Rectal smooth muscle tissue (tissue), 1 donor: ENCODE measurements at regions not wholly inside any gene's neighbourhood (a gene's known extent, or its start where the extent isn't known, plus 50 kb on each side); places are given as distances from the start of the nearest gene placed in this dataset.
A peak's percentile ranks its signal among the peaks of the same experiment; 100 is the strongest.

ENCODE experiments used
- H3K27ac ChIP-seq: one replicate; pipeline ENCODE4 v1.7.0; 2013; ENCODE audit warnings: low read depth, low read length, inconsistent platforms
- H3K27me3 ChIP-seq: one replicate; pipeline ENCODE4 v1.7.0; 2013; ENCODE audit warnings: low read length; ENCODE audit not compliant: control insufficient read depth, insufficient read depth
- H3K36me3 ChIP-seq: one replicate; pipeline ENCODE4 v1.7.0; 2013; ENCODE audit warnings: low read length; ENCODE audit not compliant: control insufficient read depth, insufficient read depth
- H3K4me1 ChIP-seq: one replicate; pipeline ENCODE4 v1.7.0; 2013; ENCODE audit warnings: low read length; ENCODE audit not compliant: control insufficient read depth, insufficient read depth
- H3K4me3 ChIP-seq: one replicate; pipeline ENCODE4 v1.7.0; 2013; ENCODE audit warnings: low read length
- H3K9ac ChIP-seq: one replicate; pipeline ENCODE4 v1.7.0; 2013; ENCODE audit warnings: low read length

DNA sequence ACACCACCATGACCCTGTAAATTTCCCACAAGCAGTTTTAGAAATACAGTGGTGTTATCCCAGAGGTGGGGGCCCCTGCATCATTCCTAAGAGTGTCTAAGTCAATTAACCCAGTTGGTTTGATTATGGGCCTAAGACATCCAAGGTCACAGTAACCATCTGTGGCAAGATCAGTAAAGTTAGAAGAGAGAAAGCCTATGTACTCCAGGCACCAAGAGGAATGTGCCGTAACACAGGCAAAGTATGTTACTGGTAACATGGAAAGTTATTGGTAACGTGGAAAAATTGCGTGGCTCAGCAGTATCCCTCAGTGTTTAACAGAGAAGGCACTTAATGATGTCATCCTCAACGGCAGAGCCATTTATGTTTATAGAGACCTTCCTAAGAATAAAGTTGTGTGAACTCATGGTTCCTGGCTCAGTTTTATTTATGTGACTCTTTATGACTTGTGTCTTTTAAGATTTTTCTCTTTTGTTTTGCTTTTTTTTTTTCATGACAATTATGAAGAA is 144.1 kb upstream of the RASGRP1 start:
- Histone ChIP-seq H3K27ac (peak overlapping the region; percentile 16), H3K9ac (no peak overlapping the region), H3K36me3 (no peaks in the 10 kb centered on the region), H3K27me3 (no peaks in the 10 kb centered on the region), H3K4me3 (no peak overlapping the region), H3K4me1 (peaks cover 5% of the 10 kb centered on the region)

GRCh38 chr15:38709196-38709595 is 144.6 kb upstream of the RASGRP1 start:
- Histone ChIP-seq H3K4me1 (peaks cover 5% of the 10 kb centered on the region), H3K36me3 (no peaks in the 10 kb centered on the region), H3K27ac (no peak overlapping the region), H3K4me3 (no peak overlapping the region), H3K9ac (no peak overlapping the region), H3K27me3 (no peaks in the 10 kb centered on the region)

DNA sequence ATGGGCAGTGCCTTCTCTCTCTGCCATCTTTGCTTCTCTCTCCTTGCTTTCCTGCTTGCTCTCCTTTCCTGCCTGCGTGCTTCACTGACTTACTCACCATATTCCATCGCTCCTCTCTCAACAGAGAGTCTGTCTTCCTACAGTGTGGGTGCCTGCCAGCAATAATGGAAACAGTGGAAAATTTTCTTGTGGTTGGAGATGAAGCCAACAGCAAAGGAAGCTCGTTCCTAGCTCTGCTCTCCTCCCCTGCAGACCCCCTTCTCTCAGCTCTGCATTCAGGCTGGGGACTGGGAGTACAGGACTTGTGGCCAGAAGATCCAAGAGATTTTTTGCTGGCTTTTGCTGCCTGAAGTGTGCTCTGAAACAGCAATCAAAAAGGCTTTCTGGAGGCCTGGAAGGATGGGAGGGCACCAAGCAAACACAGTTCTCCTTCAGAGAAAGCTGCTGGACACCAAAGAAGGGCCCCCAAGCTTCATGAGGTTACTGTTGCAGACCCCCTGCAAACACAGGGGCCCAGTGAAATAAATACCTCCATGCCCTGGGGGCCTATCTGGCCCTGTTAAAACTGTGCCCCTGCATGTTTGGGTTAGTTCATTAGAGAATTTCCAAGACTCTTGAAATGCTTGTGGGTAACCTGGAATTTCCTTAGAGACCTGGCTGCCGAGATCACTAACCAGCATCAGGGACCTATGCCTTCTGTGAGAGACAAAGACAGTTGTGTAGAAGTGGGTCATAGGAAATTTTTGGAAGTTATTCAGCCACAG is 149.9 kb upstream of the RASGRP1 start:
- H3K27ac ChIP-seq = no peak overlapping the region

GRCh38 chr15:38720893-38721567 is 156.4 kb upstream of the RASGRP1 start:
- no peak overlapping the region for H3K4me3 ChIP-seq
- no peak overlapping the region for H3K27ac ChIP-seq
- no peaks in the 10 kb centered on the region for H3K36me3 ChIP-seq
- H3K4me1 ChIP-seq = no peaks in the 10 kb centered on the region
- no peak overlapping the region for H3K9ac ChIP-seq
- no peaks in the 10 kb centered on the region for H3K27me3 ChIP-seq

More for the DNA sequence above, 149.9 kb upstream of the RASGRP1 start:
- no peaks in the 10 kb centered on the region for H3K27me3 ChIP-seq
- no peak overlapping the region for H3K9ac ChIP-seq
- H3K4me1 ChIP-seq = no peaks in the 10 kb centered on the region
- no peak overlapping the region for H3K4me3 ChIP-seq
- H3K36me3 ChIP-seq = no peaks in the 10 kb centered on the region

- H3K27ac ChIP-seq = no peak overlapping the region
- no peak overlapping the region for H3K4me3 ChIP-seq
- H3K36me3 ChIP-seq = no peaks in the 10 kb centered on the region
- no peaks in the 10 kb centered on the region for H3K27me3 ChIP-seq
- no peaks in the 10 kb centered on the region for H3K4me1 ChIP-seq
- no peak overlapping the region for H3K9ac ChIP-seq
Measured at GRCh38 chr15:38721568-38721945, 156.9 kb upstream of the RASGRP1 start.

- Histone ChIP-seq H3K27ac (no peak overlapping the region), H3K9ac (no peak overlapping the region), H3K27me3 (no peaks in the 10 kb centered on the region), H3K36me3 (no peaks in the 10 kb centered on the region), H3K4me3 (no peak overlapping the region), H3K4me1 (no peaks in the 10 kb centered on the region)
Measured at GRCh38 chr15:38722236-38722635, 157.6 kb upstream of the RASGRP1 start.

GRCh38 chr15:38724827-38725226 is 160.2 kb upstream of the RASGRP1 start:
- Histone ChIP-seq H3K9ac (no peak overlapping the region), H3K27ac (no peak overlapping the region), H3K27me3 (no peaks in the 10 kb centered on the region), H3K4me3 (no peak overlapping the region), H3K4me1 (no peaks in the 10 kb centered on the region), H3K36me3 (no peaks in the 10 kb centered on the region)

- H3K4me3 ChIP-seq = no peak overlapping the region
Measured at GRCh38 chr15:38726187-38726586, 161.6 kb upstream of the RASGRP1 start.

GRCh38 chr15:38733331-38733730 is 168.7 kb upstream of the RASGRP1 start:
- Histone ChIP-seq H3K27me3 (no peaks in the 10 kb centered on the region), H3K4me3 (no peak overlapping the region), H3K36me3 (no peaks in the 10 kb centered on the region), H3K4me1 (no peaks in the 10 kb centered on the region), H3K9ac (no peak overlapping the region), H3K27ac (no peak overlapping the region)

More at GRCh38 chr15:38726187-38726586, 161.6 kb upstream of the RASGRP1 start:
- H3K27me3 ChIP-seq = no peaks in the 10 kb centered on the region
- H3K9ac ChIP-seq = no peak overlapping the region
- H3K27ac ChIP-seq = no peak overlapping the region
- no peaks in the 10 kb centered on the region for H3K36me3 ChIP-seq
- H3K4me1 ChIP-seq = no peaks in the 10 kb centered on the region

DNA sequence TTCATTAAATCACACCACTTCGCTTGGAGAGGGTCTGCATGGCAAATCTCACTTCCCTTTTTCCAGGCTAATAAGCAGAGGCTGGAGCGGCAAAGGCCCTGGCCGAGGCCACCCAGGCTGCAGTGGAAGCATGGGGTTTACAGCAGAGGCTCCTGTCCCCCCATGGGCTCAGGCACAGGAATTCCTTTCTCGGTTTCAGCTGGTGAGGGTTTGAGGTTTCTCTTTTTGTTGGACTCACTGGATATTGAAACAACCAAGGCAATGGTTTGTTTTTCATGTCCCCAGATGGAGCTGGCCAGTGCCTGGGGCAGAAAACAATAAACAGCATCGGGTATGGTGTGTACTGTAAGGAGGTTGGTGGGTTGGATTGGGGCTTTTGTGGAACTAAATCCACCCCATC is 175.6 kb upstream of the RASGRP1 start:
- H3K9ac ChIP-seq = no peak overlapping the region
- no peak overlapping the region for H3K4me3 ChIP-seq
- H3K27me3 ChIP-seq = no peaks in the 10 kb centered on the region
- no peak overlapping the region for H3K27ac ChIP-seq
- H3K4me1 ChIP-seq = no peaks in the 10 kb centered on the region
- H3K36me3 ChIP-seq = no peaks in the 10 kb centered on the region

DNA sequence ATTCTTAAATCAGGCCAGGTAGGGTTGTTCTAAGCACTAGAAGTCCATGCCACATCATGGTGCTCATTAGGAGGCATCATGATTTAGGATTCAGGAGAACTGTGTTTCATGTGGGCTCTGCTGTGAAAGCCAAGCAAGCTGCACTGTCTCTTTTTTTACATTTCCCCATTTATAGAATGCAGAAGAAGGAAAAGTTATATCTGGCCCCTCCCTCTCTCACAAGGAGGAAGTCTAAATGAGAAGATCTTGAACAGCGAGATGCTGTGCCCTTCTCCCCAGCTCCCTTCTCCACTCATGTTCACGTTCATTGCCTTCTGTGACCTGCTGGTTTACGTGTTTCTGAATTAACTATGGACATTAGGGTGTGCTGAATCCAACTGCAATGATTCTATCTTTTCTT is 178.5 kb upstream of the RASGRP1 start:
- H3K4me1 ChIP-seq = no peaks in the 10 kb centered on the region
- no peaks in the 10 kb centered on the region for H3K36me3 ChIP-seq
- H3K4me3 ChIP-seq = no peak overlapping the region
- H3K27me3 ChIP-seq = no peaks in the 10 kb centered on the region
- no peak overlapping the region for H3K9ac ChIP-seq
- H3K27ac ChIP-seq = no peak overlapping the region

DNA sequence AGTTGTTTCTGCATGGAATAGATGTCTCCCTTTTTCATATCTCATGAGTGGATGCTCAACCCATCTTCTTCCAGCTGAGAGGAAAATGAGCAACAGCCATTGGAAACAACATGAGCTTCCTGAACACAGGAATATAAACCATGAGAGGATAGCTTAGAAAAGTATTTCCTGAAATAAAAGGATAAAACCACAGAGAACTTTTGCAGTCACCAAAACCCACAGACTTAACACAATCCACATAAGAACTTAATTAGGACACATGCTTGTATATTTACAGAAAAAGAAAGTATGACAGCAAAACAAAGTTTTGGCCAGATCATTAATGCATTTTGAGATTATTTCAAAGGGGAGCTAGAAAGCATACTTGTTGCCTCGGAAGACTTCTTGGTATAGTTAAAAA is 180.5 kb upstream of the RASGRP1 start:
- no peaks in the 10 kb centered on the region for H3K36me3 ChIP-seq
- H3K27me3 ChIP-seq = no peaks in the 10 kb centered on the region
- no peak overlapping the region for H3K4me3 ChIP-seq
- no peak overlapping the region for H3K27ac ChIP-seq
- no peak overlapping the region for H3K9ac ChIP-seq
- no peaks in the 10 kb centered on the region for H3K4me1 ChIP-seq

DNA sequence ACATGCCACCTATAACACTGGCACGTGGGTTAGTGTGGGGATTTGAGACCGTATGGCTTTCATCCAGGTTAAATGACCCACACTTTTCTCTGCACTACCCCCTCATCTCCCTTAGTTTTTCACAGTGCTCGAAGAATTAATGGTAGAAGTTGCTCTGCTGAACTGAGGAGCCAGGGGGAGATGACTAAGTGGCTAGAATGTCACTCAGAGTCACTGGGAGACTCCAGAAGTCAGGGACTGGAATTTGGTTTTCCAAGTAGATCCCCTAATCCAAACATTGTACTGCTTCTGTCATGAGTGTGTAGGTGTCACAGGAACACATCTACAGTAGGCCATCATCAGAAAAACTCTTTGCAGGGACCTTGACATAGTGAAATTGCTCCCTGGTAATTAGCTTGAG is 181.0 kb upstream of the RASGRP1 start:
- H3K4me3 ChIP-seq = no peak overlapping the region
- no peak overlapping the region for H3K9ac ChIP-seq
- no peaks in the 10 kb centered on the region for H3K36me3 ChIP-seq
- H3K27ac ChIP-seq = no peak overlapping the region
- H3K27me3 ChIP-seq = no peaks in the 10 kb centered on the region
- no peaks in the 10 kb centered on the region for H3K4me1 ChIP-seq
